HG03064 (cell line): ENCODE measurements at regions not wholly inside any gene's neighbourhood (a gene's known extent, or its start where the extent isn't known, plus 50 kb on each side); places are given as distances from the start of the nearest gene placed in this dataset.
A peak's percentile ranks its signal among the peaks of the same experiment; 100 is the strongest.

ENCODE experiments used
- ATAC-seq: cut with Tn5 transposase; IDR thresholded peaks from one replicate; pipeline ENCODE4 v1.9.1; 2021; ENCODE audit warnings: low read depth; ENCODE audit not compliant: unreplicated experiment

DNA sequence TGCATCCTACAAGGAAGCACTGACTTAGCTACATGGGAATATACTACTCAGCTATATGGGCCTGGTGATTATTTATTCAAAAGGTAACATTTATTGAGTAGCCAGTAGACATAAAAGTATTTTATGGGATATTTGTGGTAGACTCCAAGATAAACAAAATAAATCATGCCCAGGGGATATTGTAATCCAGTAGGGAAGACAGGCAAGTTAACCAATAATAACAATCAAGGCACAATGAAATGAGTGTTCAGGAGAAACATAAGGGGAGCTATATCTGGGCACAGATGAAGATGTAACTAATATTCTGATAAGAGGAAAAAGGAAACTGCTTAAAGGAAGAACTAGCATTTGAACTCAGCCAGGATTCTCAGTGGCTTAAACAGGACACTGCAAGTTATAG, 161.4 kb upstream of the MTNR1B start:
- no peak for ATAC-seq

DNA sequence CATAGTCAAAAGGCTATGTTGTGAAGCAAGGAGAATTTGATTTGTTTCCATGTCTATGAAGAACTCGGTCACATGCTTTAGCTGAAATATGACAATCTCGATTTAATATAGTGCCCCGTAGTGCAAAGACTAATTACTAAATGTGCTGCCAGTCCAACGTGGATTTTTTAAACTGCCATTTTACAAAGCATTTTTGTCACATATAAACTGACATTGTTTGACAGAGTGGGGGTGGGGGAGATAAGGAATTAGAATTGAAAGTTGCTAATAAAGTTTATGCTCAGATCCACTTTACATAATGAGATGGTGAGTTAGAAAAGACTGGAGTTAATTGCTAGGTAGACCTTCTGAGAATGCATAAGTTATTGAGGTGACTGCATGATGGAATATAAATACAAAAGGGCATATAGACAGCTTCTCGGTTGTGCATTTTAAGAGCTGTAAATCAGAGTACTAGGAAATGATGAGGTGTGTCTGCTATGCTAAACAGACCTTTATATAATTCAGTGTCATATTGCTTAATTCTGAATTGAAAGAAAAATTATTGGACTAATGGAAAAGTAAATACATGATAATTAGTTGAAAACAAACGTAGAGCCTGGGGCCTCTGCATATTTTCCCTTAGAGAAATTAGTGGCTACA, 158.9 kb upstream of the MTNR1B start:
- ATAC-seq, result no peak

DNA sequence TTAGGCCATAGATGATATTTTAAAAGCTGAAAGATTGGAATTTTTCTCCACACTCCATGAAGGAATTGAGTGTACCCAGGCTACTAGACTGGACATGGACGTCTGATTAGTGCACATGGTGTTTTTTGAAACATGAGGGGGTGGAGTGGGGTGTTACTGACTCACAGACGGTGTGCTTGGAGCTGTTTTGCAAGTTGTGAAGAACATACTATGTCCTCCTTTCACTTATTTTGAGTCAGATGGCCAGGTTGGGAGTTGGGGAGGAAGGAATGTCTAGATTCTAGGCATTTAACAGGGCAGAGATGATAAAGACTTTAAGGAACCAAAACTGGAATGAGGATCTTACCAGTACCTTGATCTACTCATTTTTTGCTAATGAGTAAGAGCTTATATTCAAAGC, 158.1 kb upstream of the MTNR1B start:
- ATAC-seq, result no peak

DNA sequence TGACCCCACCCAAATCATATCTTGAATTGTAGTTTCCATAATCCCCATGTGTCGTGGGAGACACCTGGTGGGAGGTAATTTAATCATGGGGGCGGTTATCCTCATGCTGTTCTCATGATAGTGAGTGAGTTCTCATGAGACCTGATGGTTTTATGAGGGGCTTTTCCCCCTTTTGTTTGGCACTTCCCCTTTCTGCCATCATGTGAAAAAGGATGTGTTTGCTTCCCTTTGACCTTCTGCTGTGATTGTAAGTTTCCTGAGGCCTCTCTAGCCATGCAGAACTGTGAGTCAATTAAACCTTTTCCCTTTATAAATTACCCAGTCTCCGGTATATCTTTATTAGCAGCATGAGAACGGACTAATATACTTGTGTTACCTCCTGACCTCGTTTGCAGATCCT, 156.6 kb upstream of the MTNR1B start:
- no peak for ATAC-seq

DNA sequence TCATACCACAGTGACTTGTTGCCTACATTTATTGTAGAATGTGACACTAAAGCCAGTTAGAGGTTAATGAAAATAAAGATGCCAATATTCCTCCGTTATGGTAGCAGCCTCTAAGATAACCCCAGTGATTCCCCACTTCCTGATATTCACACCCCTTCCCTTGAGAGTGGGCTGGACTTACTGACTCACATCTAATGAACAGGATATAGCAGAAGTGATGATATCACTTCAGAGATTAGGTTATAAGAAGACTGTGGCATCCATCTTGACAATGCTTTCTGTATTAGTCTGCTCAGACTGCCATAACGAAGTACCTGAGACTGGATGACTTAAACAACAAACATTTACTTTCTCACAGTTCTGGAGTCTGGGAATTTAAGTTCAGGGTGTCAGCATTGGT, 149.6 kb upstream of the MTNR1B start:
- ATAC-seq, result no peak

DNA sequence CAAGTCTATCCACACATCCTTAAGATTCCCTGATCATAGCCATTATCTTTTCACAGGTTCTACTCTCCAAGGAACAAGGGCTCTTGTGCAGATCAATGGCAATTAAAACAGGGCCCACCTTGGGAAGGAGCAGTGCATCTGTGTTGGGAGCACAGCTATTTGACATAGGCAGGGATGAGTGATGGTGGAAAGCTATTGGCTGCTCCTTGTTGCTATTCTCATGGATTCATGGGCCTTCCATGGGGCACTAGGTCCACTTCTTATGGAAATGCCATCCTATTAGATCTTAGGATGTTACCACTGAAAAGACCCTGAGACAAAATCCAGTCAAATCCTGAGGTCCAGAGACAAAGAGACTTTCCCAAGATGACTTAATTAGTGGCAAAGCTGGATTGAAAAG, 148.6 kb upstream of the MTNR1B start:
- ATAC-seq, result no peak

DNA sequence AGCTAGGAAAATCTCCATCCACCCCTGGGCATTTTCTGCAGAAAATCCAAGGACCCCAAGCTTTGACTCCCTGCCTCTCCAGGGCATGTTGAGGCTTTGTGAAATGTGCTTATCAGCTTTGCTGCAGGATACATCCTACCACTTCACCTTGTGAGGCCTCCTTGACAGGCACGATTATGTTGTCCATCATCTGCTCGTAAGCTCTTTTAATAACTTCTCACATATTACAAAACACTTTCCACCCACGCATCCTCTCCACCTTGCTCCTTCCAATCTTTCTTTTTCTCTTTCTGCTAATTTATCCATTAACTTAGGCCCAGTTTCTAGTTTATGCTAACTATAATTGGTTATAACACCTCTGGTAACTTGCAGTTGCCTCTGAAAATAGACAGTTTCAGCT, 147.0 kb upstream of the MTNR1B start:
- no peak for ATAC-seq

DNA sequence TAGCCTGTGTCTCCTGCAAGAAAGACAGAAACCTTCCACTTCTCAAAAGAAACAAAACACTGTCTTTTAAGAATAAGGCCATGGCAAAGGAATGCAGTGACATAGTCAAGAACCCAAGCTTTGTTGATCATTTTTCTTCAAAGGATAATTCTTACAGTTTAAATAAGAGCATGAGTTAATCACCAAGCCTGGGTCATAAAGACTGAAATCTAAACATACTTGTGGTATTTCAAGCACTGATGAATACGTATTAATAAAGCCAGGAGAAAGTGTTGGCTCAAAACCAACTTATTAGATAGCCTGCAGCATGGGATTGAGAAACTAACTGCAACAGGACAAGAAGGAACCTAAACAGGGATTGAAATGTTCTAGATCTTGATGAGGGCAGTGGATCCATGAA, 143.3 kb upstream of the MTNR1B start:
- no peak for ATAC-seq

DNA sequence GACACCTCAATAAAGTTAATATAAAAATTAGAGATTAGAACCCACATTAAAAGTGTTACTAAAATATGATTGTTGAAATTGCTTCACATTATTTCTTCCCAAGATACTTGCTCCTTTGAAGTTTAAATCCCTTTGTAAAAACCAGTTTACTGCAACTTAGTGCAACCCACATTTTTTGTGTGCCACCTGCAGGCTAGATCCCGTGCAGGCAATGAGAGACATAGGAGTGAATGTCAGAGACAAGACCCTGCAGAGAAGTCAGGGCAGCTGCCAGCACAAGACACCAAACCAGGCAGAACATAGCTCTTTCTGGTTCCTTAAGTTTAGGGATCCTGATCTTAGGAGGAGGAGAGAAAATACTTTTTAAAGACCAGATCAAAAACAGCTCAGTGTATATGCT, 142.8 kb upstream of the MTNR1B start:
- ATAC-seq, result no peak

DNA sequence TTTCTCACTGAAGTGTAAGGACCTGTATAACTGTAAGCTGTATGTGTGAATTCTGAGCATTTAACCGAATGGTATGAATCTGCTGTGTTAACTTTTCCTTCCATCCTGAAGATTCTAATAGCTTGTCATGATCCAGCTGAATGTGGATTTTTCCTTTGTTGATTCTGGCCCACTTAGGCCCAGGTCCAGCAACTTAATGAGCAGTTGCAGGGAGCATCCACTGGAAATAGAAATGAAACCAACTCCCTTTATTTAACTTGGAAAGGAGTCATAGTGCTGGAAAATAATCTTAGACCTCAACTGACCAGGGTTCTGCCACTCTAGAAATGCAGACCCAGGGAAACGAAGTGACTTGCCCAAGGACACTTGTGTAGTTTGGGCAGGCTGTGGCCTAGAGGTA, 142.3 kb upstream of the MTNR1B start:
- no peak for ATAC-seq

DNA sequence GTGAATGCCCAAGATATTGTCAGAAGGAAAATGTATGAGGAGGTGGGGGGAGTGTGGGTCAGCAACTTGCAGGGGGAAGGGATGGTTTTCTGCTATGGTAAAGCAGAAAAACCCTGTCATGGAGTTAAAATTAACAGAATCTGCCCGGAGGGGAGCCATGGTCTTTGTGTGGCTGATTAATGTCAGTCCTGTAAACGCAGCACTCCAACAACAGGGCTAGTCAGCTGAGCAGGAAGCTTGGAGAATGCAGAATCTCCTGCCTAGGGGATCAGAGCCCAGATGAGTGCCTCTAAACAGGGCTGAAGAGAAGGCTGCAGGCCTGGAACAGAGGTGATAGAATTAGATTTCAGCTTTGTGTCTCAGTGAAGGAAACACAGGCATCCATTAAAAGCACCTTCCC, 140.9 kb upstream of the MTNR1B start:
- ATAC-seq, result no peak

DNA sequence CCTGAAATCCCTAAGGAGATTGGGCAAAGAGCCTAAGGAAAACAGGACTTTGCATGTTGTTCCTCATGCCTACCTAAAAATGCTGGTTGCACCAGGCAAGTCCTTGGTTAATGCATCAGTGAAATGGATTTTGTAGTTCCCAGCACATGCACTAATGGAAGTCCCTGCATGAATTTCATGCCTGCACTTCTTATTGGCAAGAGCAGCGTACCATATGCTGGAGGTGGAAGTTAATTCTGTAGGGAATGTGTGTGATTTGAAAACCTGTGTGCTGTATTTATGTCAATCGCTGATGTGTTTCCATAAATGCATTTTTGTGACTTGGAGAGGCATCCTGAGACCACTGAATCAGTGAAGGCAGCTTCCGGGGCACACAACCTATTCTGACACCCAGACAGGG, 140.3 kb upstream of the MTNR1B start:
- no peak for ATAC-seq

DNA sequence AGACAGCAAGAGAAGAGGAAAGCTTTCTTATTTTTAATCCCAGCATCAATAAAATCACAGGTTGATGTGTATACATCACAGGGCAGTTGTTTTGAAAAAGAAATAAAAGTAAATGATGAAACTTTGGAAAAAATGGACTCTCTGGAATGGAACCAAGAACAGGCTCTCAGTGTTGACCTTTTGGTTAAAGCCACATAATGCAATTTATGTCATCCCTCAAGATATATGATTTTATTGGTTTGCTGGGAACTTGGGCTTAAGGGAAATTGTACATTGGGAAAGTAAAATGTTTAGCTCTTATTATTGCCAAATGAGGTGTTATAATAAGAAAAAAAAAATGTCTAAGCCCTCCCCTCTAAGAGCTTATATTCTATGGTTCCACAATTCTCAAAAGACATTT, 139.8 kb upstream of the MTNR1B start:
- no peak for ATAC-seq

DNA sequence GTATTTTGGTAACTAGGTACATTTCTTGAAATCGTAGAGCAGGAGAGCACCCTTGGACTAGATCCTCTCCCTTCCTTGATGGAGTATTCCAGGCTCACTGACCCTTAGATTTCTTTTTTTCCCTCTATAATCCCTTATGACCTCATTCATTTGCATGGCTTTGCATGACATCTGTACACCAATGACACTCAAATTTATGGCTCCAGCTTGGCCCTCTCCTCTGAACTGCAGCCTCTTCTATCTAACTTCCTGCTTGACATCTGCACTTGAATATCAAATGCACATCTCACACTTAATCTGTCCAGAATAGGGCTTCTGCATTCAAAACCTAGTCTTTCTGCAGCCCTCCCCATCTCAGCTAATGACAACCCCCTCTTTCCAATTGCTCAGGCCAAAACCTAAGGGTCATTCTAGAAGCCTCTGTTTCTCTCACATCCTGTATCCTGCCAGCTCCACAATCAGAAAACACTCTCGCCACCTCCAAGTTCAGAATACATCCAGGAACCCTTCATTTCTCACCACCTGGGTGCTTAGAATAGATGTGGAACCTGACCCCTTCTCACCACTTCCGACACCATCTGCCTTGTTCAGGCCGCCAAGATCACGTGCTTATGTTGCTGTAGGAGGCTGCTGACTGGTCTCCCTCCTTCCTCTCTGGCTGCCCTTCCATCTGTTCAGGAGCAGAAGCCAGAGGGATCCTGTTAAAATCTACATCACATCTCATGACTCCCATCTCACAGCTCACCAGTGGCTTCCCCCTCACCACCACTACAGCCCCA, 138.9 kb upstream of the MTNR1B start:
- peak; percentile 83 for ATAC-seq

DNA sequence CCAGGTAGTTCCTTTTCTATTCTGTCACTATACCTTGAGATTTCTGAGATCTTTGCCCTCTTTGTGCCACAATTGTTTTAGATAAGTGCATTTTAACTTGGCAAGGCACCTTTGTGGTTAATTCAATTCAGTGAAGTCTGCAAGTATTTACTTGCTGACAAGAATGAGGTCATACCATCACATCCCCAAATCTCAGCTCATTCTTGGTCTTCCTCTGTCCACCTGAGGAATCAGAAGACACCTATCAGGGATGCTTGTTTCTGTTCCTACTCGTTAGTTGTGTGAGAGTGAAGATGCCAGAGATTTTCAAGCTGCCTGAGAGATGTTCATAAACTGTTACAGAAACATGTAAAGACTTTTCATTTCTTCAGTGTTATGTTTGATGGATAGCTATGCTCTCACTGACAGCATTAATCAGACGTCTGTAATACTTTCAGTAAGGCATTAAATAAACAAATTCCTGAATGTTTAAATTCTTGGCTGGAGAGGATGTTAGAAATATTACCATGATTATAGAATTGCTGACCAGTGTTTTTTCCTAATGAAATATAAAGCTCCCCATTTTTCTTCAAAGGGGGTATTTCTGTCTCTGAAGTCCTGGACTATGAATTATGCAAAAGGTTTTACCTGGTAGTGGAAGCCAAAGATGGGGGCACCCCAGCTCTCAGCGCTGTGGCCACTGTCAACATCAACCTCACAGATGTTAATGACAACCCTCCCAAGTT, 135.0 kb upstream of the MTNR1B start:
- no peak for ATAC-seq

DNA sequence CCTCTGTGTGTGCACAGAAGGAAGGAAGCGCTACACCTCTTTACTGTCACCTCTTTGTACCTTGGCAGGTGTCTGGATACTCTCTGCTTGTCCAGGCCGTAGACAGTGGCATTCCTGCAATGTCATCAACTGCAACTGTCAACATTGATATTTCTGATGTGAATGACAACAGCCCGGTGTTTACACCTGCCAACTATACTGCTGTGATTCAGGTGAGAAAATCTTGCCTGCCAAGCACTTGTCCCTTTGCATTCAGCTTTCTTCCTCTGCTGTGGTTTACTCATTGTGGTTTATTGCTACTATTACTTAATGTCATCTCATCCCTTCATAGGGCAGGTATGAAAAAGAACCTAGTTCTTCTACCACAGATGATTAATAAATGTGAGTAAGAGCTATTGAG, 131.9 kb upstream of the MTNR1B start:
- no peak for ATAC-seq

DNA sequence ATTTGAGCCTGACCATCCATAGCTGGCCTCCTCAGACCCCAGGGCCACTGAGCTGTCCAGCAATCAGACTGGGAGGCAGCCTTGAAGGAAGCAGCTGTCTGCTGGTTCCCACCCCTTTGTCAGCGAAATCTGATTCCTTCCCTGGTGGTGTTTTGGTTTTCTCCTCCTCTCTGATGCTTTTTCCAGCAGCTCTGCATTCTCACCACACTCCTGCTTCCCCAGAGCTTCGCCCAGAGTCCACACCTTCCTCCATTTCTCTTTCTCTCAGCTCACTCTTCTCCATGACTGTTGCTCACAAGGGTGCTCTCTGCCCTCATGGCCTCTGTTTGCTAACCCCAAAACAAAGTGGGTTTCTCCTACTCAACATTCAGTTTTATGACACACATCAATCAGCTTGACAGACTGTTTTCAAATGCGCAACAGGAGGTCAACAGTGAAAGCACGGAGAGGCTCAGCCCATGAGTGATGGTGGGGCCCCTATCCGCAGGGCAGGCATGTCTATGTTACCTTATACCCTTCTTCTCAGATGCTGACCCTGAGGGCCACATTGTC, 130.6 kb upstream of the MTNR1B start:
- no peak for ATAC-seq

DNA sequence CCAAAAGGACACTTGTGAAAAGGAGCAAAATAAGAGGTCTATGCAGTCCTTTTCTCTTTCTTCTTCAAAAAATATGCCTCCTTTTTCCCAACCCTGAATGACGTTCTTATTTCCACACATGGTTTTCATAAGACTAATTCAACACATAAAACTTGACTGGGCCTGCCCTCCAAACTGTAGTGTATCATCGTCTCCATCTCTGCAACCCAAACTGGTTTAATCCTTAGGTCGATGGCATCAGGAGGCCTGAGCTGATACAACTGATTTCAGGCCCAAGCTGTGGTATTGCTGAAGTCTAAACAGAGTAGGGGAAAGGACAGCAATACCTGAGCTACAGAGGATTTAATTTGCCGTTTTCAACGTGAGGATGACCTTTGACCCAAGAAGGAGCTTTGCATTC, 130.0 kb upstream of the MTNR1B start:
- ATAC-seq, result no peak

DNA sequence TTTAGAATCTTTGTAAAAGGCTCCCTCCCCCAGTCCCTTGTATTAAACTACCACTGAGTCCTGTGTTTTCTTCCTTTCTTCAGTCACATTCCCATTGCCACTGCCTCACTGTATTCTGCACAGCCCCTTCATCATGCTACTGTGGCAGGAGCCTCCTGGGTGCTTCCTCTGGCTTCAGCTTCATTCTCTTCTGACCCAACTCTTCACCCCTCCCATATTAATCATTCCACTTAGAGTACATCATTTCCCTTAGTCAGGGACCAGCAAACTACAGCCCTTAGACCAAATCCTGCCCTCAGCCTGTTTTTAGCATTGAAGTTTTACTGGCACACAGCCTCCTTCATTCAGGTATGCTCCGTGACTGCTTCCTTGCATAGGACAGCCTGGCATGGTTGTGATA, 127.7 kb upstream of the MTNR1B start:
- ATAC-seq, result no peak

DNA sequence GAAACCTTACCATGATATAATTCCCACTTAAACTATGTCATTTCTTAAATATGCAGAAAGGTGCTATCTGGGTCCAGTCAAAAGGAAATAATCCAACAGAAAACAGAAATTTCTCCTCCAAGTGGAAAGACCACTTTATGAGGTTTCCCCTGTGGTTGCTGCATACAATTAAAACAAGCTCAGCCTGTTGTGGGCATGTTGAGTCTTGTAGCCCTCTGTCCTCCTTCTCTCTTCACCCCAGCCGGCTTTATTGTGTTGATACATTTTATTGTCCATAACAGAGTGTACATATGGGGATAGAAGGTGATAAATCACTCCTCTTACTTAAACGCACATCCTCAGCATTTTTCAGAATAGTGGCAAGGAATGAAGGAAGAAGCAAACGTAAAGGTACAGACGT, 126.0 kb upstream of the MTNR1B start:
- ATAC-seq, result no peak

DNA sequence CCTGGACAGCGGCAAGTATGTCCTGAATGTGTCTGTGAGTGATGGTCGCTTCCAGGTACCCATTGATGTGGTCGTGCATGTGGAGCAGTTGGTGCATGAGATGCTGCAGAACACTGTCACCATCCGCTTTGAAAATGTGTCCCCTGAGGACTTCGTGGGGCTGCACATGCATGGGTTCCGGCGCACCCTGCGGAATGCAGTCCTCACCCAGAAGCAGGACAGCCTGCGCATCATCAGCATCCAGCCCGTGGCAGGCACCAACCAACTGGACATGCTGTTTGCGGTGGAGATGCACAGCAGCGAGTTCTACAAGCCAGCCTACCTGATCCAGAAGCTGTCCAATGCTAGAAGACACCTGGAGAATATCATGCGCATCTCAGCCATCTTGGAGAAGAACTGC, 125.3 kb upstream of the MTNR1B start:
- ATAC-seq, result no peak

DNA sequence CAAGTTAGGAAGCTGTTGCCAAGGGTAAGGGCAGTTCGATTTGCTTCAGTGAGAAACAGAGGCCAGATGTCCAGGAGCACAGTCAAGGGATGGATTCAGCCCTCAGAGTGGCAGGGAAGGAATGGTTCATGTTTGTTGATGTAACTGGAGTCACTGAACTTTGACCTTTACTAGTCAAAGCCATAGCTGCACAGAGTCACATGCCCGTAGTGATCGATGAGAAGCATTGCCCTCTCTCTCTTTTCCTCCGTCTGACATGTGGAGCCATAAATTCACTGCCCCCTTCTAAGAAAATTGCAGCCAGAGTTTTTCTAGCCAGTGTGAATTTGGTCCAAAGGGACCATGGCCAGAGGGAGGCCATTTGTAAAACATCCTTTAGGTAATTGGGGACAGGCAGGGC, 124.1 kb upstream of the MTNR1B start:
- no peak for ATAC-seq
